Fibroblast of peridontal ligament (primary cell): ENCODE measurements at regions not wholly inside any gene's neighbourhood (a gene's known extent, or its start where the extent isn't known, plus 50 kb on each side); places are given as distances from the start of the nearest gene placed in this dataset.

Source experiments
- DNase-seq: peaks from one replicate; pipeline ENCODE4 v3.0.0-alpha.2; 2010; ENCODE audit errors: extremely low read depth

DNA sequence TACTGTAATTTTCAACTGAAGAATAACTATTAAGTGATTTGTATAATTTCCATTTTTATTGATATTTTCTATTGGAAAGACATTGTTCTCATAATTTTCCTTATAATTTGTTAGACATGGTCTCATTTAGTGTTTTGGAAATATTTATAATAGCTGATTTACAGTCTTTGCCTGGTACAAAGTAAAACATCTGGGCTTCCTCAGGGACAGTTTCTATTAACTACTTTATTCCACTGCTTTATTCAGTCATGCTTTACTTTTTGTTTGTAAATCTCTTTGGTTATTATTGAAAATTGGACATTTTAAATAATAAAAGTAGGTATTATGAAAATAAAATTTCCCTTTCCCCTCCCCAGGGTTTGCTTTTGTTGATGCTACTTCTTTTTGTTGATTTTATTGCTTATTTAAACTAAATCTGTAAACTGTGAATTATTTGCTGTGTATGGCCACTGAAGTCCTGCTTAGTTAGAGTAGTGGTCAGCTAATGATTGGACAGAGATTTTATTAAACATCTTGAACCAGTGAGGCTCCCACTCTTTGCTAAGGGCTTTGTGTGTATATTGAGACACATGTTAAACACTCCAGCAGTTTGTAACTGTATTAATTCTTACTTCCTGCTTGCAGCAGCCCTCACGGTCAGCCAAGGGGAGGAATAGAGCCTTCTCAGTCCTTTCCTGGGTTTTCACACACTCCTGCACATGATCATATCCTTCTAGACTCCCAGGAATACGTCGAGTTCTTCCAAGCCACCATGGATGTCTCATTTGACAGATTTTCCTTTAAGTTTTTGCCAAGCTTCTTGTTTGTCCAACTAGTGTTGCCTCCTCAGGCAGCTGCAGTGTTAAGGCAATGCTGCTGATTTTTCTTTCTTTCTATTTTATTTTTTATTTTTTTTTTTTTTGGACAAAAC lies 994.6 kb upstream of the PRMT6 start:
- no peak for DNase-seq

DNA sequence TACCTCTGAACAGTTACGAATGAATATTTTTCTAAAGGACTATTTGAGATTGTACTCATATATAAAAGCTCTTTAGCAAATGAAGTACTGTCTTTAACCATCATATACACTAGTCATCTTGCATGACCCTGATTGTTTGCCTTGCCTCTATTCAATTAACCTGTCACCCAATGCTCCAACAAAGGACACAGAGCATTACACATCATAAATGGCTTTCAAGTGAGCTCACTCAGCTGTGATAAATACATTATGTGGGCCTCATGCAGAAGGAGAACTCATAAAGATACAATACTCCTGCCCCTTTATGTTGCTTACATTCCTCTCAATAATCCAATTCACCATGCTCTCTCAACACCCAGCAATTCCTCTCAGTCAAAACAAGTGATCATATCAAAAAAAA lies 993.0 kb upstream of the PRMT6 start:
- no peak for DNase-seq

DNA sequence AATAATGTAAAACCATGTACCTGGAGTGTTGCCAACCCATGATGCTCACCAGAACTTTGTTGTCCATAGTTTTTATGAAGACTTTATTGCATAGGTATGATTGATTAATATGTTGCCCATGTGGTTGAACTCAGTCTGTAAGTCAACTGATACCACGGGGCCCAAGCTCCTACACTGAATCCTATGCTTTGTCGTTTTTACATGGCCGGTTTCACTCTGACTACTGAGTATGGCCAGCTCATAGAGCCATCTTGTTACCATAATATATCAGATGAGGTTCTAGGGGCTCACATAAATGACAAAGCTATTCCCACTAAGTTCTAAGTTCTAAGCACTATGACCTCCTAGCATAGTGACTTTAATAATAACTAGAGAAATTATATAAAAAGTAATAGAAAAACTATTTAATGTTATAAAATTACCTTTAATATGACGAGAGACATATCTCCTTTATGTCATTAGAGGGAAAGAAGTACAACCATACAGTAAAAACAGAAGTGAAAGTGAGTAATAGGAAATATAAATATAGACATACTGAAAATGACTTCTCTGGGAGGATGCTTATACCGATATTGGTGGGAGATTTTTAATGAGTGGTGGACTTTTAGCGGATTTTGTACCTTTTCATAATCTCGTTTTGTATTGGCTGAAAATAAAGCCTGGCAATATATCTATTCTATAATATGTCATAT lies 983.4 kb upstream of the PRMT6 start:
- DNase-seq: no peak

DNA sequence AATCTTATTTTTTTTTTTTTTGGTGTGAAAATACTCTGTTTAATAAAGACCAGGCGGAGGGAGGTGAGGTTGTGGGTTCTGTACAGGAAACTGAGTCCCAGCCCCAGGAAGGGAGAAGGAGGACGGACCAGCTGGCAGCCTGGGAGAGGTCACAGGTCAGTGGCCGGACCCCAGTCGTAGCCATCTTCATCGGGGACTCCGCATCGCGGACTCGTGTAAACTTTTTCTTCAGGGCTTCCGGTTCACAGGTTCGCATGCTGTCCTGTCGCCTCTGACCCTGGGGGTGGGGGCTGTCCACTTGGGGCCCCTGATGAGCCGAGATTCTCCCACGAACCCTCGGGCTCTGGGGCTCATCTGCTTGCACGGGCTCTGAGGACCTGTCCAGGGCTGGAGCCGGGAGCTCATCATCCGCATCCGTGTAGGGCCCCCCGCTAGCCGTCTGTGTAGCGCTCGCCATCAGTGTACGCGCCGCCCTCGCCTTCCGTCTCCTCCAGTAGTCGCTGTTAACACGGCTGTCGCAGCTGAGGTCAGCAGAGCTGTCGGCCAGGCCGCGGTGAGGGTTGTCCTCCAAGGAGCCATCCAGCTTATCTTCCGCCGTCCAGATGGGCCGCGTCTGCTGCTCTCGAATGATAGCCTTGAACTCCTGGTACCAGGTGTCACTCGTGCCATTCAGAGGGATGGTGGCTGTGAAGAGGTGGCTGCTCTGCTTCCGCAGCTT lies 975.7 kb upstream of the PRMT6 start:
- no peak for DNase-seq

DNA sequence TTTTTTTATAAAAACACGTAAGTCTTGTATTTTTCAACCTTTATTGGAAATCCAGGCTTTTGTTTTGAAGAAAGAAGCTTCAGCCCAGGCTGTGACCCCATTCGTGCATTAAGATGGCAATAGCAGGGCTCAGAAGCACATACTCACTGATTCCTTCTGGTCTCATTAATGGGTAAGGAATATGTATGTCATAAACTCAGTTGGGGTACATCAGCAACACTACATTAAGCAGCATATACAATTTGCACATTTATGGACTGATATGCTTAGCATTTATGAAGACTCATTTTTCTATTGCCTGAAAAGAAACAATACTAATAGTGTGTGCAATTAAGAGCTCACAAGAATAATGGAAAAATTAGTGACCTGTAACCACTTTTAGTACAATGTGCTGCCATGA lies 945.4 kb upstream of the PRMT6 start:
- no peak for DNase-seq

DNA sequence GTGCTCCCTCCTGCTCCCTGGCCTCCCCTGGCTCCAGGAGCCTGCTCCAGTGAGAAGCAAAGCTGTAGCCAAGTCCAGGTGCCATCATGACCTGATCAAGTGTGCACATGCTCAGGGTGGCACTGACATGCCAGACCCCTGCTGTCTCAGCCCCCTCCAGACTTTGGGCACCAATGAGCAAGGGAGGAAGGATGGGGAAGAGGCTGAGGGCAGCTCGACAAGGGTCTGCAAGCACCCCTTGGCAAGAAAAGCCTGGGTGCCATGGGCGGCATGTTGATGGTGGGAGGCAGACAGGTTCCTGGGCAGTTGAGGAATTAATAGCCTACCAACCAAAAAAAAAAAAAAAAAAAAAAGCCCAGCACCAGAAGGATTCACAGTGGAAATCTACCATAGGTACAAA lies 942.6 kb upstream of the PRMT6 start:
- no peak for DNase-seq

DNA sequence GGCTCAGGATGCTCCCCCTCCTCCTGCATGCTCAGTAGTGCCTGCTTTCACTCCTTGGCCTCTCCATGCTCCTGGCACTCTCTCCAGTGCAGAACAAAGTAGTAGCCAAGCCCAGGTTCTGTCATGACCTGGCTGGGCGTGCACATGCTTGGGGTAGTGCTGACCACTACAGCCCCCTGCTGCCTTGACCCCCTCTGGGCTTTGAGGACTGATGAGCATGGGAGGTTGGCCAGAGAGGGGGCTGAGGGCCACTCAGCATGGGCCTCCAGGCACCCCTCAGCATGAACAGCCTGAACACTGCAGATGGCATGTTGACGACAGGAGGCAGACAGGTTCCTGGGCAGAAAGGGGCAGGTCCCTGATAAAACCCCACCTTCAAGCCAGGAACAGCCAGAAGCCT lies 935.7 kb upstream of the PRMT6 start:
- no peak for DNase-seq

DNA sequence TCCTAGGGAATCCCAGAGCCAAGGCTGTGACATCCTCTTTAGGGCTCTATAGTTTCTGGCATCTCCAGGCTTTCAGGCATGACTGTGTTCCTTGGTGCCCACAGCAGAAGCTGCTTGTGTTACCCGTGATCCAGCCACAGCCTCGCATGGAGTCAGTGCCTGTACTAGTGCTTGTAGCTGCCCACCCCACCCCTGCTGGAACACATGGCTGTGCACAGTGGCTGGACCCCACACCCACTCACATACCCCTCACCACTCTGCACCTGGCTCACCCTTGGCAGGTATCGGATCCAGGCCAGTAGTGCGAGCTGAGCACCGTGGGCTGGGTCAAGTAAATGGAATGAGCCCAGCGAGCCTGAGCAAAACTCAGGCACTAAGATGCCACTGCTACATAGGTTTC lies 934.7 kb upstream of the PRMT6 start:
- DNase-seq: no peak

DNA sequence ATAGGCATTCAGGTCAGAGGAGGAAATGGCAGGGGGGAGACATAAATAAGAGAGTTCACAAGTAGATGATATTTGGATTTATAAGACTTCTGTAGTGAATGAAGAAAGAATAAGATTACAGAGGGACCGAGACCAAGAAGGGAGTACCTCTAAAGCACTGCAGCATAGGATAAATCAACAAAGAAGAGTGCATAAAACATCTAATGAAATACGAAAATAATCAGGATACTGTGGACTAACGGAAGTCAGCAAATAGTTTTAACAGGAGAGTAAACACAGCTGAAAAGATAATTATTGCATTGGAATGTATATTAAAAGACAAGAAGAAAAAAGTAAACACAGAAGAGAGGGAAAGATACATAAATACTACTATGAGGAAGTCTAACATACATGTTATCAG lies 921.9 kb upstream of the PRMT6 start:
- DNase-seq: no peak

DNA sequence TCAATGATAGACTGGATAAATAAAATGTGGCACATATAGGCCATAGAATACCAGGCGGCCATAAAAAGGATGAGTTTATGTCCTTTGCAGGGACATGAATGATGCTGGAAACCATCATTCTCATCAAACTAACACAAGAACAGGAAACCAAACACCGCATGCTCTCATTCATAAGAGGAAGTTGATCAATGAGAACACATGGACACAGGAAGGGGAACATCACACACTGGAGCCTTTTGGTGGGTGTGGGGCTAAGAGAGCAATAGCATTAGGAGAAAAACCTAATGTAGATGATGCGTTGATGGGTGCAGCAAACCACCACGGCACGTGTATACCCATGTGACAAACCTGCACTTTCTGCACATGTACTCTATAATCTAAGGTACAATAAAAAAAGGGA lies 883.4 kb upstream of the PRMT6 start:
- DNase-seq: no peak

DNA sequence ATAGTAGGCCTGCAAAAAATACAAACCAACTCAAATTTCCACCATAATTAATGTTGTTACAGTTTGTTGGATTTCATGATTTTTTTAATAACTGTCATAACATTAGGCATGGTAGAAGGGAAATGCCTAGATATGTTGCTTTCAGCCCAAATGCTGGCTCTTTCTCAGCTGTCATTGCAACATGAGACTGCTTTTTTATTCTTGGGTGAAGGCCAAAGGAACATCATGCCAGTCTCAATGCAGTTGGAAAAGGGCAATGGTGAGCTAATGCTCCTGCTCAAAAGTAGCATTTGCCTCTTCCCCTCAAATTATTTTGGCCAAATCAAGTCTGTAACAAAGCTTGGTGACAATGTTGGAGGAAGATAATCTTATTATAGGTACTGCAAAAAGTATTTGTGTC lies 877.7 kb upstream of the PRMT6 start:
- no peak for DNase-seq

DNA sequence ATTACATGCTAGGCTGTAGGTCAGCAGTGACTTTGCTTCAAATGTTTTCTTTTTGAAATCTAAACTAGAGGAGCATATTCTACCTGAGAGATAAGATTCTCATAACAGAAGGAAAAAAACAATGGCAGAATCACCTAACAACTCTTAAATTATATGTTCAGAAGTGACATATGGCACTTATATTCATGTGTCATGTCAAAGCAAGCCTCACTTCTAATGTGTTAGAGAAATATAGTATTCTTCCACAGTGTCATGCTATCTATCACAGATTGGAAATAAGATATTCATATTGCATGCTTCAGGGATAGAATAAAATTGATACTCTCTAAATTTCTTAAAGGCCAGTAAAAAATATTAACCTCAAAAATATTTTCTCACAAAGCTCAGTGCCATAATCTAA lies 874.6 kb upstream of the PRMT6 start:
- DNase-seq: no peak

DNA sequence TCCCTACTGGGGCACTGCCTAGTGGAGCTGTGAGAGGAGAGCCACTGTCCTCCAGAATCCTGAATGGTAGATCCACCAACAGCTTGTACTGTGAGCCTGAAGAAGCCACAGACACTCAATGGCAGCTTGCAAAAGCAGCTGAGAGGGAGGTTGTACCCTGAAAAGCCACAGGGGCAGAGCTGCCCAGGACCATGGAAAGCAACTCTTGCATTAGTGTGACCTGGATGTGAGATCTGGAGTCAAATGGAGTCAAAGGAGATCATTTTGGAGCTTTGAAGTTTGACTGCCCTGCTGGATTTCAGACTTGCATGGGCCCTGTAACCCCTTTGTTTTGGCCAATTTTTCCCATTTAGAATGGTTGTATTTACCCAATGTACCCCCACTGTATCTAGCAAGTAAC lies 871.4 kb upstream of the PRMT6 start:
- no peak for DNase-seq

DNA sequence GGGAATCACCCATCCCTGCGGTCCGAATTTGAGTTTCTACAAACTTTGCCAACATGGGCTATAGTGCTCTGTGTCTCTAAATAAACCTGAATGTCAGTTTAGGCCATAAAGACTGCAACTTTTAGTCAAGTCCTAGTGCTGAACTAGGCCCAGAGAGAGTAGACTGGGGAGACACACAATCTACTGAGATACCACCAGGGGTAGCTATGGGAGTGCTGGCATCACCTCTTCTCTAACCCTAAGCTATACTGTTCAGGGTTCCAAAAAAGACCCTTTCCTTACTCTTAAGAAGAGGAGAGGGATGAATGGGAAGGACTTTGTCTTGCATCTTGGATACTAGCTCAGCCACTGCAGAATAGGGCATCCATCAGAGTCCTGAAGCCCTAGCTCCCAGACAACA lies 866.7 kb upstream of the PRMT6 start:
- DNase-seq: no peak

DNA sequence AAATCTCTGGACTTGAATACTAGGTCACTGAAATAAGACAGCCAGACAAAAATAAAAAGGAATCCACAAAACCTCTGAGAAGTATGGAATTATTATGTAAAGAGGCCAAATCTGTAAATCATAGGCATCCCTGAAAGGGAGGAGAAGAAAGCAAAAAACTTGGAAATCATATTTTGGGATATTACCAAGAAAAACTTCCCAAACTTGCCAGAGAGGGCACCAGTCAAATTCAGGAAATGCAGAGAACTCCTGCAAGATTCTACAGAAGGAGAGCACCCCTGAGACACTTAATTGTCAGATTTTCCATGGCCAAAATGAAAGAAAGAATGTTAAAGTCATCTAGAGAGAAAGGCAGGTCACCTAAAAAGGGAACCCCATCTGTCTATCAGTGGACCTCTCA lies 862.3 kb upstream of the PRMT6 start:
- no peak for DNase-seq

DNA sequence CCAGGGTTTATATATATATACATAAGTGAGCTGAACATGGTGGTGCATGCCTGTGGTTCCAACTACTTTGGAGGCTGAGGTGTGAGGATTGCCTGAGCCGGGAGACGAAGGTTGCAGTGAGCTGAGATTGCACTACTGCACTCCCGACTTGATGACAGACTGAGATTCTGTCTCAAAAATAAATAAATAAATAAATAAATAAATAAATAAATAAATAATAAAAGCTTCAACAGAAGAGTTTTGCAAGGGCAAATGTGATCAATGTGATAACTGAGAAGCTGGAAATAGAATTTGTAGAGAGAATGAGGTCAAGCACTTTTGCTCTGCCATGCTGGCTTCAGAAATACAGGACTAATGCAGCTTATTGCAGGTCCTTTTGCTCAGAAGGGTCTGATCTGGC lies 855.8 kb upstream of the PRMT6 start:
- DNase-seq: no peak

DNA sequence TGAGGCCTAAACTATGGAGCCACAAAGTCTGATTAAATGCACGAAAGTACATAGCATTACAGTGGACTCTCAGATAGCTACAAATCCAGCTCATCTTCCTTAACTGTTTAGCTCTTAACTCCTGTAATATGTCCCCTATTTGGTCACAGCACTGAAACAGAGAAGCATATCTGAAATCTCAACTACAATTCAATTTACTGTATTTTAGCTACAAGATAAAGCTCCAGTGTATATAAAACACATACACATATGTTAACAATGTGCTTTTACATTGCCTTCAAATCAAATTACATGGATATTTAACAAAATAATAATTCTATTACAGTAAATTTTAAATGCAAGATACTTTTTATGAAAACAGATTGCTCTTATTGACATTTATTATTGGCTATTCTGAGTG lies 849.3 kb upstream of the PRMT6 start:
- no peak for DNase-seq

DNA sequence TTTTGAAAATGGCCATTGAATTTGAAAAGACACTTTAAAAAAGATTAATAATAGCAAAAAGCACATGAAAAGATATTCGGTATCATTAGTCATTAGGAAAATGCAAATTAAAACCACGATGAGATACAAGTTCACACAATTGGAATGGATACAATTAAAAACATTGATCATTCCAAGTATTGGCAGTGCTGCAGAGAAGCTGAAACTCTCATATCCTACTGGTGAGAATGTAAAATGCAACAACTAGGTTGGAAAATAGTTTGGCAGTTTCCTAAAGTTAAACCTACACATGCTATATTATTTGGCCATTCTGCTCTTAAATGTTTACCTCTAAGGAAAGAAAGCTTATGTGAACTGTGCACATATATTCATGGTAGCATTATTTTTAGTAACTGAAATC lies 838.7 kb upstream of the PRMT6 start:
- DNase-seq: no peak

DNA sequence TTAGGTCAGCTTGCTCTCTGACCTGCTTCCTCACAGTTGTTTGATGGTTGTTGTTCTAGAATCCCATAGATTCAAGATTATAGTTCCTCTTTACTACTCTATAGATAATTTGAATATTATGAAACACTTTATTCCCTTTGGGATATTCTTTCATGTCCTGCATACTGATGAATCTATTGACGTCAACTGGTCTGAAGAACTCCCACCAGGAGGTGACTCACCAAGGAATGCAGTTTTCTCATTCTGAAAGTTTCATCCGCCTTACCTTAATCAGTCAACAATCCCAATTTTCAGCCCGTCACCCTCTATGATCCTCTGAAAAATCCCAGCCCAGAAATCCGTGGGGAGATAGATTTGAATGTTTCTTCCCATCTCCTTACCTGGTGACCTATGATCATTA lies 834.1 kb upstream of the PRMT6 start:
- DNase-seq: no peak

DNA sequence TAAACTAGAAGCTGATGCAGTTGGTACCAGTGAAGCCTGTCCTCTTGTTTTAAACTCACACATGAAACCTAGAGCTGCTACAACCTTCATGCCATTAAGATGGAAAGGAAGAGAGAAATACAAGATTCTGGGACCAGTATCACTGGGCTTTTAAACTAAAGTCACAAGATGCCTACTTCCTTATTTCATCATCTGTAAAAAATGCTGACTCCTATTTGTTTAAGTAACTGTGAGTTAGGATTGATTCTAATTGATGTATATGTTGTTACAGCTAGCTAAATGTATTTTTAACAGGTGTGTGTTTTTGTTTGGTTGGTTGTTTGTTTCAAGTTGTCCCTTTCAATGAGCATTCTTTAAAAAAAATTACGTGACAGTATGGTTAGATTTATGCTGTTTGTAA lies 833.3 kb upstream of the PRMT6 start:
- no peak for DNase-seq

DNA sequence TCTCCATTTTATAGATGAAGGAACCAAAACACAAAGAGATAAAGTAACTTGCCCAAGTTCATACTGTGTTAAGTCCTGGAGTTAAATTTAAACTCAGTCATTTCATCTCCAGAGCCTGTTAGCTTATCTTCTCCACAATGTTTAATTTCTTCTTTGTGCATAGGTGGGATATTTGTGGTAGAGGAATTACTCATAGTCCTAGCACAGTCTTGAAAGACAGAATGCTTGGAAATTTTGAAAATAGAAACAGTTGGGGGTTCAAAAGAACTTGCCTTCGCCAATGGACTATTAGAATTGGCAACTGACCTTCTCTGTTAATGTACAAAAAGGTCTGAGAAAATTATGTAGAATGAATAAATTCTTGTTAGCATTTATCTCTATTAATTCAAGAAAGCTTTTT lies 832.0 kb upstream of the PRMT6 start:
- no peak for DNase-seq

DNA sequence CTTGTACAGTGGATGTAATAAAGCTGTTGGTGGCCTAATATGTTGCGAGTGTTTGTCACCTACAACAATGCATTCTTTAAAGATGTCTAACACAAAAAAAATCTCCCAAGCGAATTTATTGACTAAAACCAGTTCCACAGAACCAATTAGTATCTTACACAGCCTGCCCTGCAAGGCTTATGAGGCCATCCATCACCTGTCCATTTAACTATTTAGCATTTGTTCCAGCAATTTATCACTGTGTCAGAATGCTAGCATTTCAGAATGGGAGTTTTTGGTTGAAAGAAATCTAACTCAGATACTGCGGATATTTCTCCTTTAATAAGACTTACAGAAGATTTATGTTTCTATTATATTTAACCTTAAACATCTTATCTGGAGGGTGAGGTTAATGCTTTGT lies 831.1 kb upstream of the PRMT6 start:
- no peak for DNase-seq

DNA sequence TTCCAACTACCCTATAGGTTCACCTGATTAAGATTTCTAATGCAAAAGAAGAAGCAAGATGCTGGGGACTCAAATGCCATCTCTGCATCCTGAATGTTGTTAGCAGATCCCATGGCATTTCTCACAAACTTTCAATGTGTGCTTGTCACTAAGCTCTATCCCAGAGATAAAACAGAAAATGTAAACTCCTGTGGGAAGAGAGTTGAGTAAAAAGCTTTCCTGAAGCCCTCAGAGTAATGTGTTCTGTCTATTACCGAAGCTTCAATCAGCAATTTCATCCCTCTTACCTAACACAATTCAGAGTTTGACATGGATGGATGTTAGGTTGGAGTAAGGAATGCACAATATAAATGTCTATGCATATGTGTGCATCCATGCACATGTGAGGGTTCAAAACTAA lies 829.9 kb upstream of the PRMT6 start:
- DNase-seq: no peak
